ENCODE measurements at regions not wholly inside any gene's neighbourhood (a gene's known extent, or its start where the extent isn't known, plus 50 kb on each side); places are given as distances from the start of the nearest gene placed in this dataset.

- Histone ChIP-seq H3K27ac (ENCODE audit: low read depth, low read length) (no peak overlapping the region), H3K36me3 (ENCODE audit: control insufficient read depth, insufficient read depth, low read length) (no peaks in the 10 kb centered on the region), H3K4me3 (ENCODE audit: low read depth, low read length) (no peak overlapping the region), H3K27me3 (ENCODE audit: control insufficient read depth, insufficient read depth, low read length) (no peaks in the 10 kb centered on the region), H3K4me1 (ENCODE audit: control insufficient read depth, insufficient read depth, low read length) (no peaks in the 10 kb centered on the region), H3K9ac (ENCODE audit: low read length) (no peak overlapping the region), H3K9me3 (ENCODE audit: control insufficient read depth, insufficient read depth, low read depth, low read length) (no peaks in the 10 kb centered on the region)
Measured at GRCh38 chr14:46300765-46301164, 350.8 kb downstream of the RPL10L start.

- H3K27ac ChIP-seq (ENCODE audit: low read depth, low read length) = no peak overlapping the region
Measured at GRCh38 chr14:46290706-46291105, 360.9 kb downstream of the RPL10L start.

GRCh38 chr14:46279776-46280175 lies 371.8 kb downstream of the RPL10L start:
- H3K27ac ChIP-seq (ENCODE audit: low read depth, low read length) = no peak overlapping the region
- no peak overlapping the region for H3K4me3 ChIP-seq (ENCODE audit: low read depth, low read length)
- H3K9ac ChIP-seq (ENCODE audit: low read length) = no peak overlapping the region
- no peaks in the 10 kb centered on the region for H3K27me3 ChIP-seq (ENCODE audit: control insufficient read depth, insufficient read depth, low read length)
- no peaks in the 10 kb centered on the region for H3K36me3 ChIP-seq (ENCODE audit: control insufficient read depth, insufficient read depth, low read length)
- H3K4me1 ChIP-seq (ENCODE audit: control insufficient read depth, insufficient read depth, low read length) = no peaks in the 10 kb centered on the region; the same call in 1 of the 2 replicates
- no peaks in the 10 kb centered on the region for H3K9me3 ChIP-seq (ENCODE audit: control insufficient read depth, insufficient read depth, low read depth, low read length)

More at GRCh38 chr14:46290706-46291105, 360.9 kb downstream of the RPL10L start:
- Histone ChIP-seq H3K36me3 (ENCODE audit: control insufficient read depth, insufficient read depth, low read length) (no peaks in the 10 kb centered on the region), H3K9me3 (ENCODE audit: control insufficient read depth, insufficient read depth, low read depth, low read length) (peaks cover 3% of the 10 kb centered on the region; the same call in 1 of the 2 replicates), H3K4me1 (ENCODE audit: control insufficient read depth, insufficient read depth, low read length) (no peaks in the 10 kb centered on the region), H3K9ac (ENCODE audit: low read length) (no peak overlapping the region), H3K27me3 (ENCODE audit: control insufficient read depth, insufficient read depth, low read length) (no peaks in the 10 kb centered on the region), H3K4me3 (ENCODE audit: low read depth, low read length) (no peak overlapping the region)

- Histone ChIP-seq H3K9me3 (ENCODE audit: control insufficient read depth, insufficient read depth, low read depth, low read length) (no peaks in the 10 kb centered on the region), H3K9ac (ENCODE audit: low read length) (no peak overlapping the region), H3K4me3 (ENCODE audit: low read depth, low read length) (no peak overlapping the region), H3K36me3 (ENCODE audit: control insufficient read depth, insufficient read depth, low read length) (no peaks in the 10 kb centered on the region), H3K27me3 (ENCODE audit: control insufficient read depth, insufficient read depth, low read length) (no peaks in the 10 kb centered on the region), H3K4me1 (ENCODE audit: control insufficient read depth, insufficient read depth, low read length) (no peaks in the 10 kb centered on the region; the same call in 1 of the 2 replicates), H3K27ac (ENCODE audit: low read depth, low read length) (no peak overlapping the region)
Measured at GRCh38 chr14:46279327-46279726, 372.3 kb downstream of the RPL10L start.

GRCh38 chr14:46259536-46259935 lies 392.0 kb downstream of the RPL10L start:
- H3K27me3 ChIP-seq (ENCODE audit: control insufficient read depth, insufficient read depth, low read length) = no peaks in the 10 kb centered on the region
- no peak overlapping the region for H3K4me3 ChIP-seq (ENCODE audit: low read depth, low read length)
- no peak overlapping the region for H3K27ac ChIP-seq (ENCODE audit: low read depth, low read length)
- no peak overlapping the region for H3K9ac ChIP-seq (ENCODE audit: low read length)
- H3K36me3 ChIP-seq (ENCODE audit: control insufficient read depth, insufficient read depth, low read length) = no peaks in the 10 kb centered on the region
- peaks cover 1% of the 10 kb centered on the region; the same call in 1 of the 2 replicates for H3K9me3 ChIP-seq (ENCODE audit: control insufficient read depth, insufficient read depth, low read depth, low read length)
- H3K4me1 ChIP-seq (ENCODE audit: control insufficient read depth, insufficient read depth, low read length) = no peaks in the 10 kb centered on the region

GRCh38 chr14:46256381-46256780 lies 395.2 kb downstream of the RPL10L start:
- Histone ChIP-seq H3K27me3 (ENCODE audit: control insufficient read depth, insufficient read depth, low read length) (no peaks in the 10 kb centered on the region), H3K4me1 (ENCODE audit: control insufficient read depth, insufficient read depth, low read length) (no peaks in the 10 kb centered on the region), H3K4me3 (ENCODE audit: low read depth, low read length) (no peak overlapping the region), H3K36me3 (ENCODE audit: control insufficient read depth, insufficient read depth, low read length) (no peaks in the 10 kb centered on the region), H3K9me3 (ENCODE audit: control insufficient read depth, insufficient read depth, low read depth, low read length) (peaks cover 5% of the 10 kb centered on the region; the same call in 1 of the 2 replicates), H3K9ac (ENCODE audit: low read length) (no peak overlapping the region), H3K27ac (ENCODE audit: low read depth, low read length) (no peak overlapping the region)

- H3K9me3 ChIP-seq (ENCODE audit: control insufficient read depth, insufficient read depth, low read depth, low read length) = peaks cover 5% of the 10 kb centered on the region; the same call in 1 of the 2 replicates
- H3K9ac ChIP-seq (ENCODE audit: low read length) = no peak overlapping the region
- H3K4me1 ChIP-seq (ENCODE audit: control insufficient read depth, insufficient read depth, low read length) = no peaks in the 10 kb centered on the region
- no peak overlapping the region for H3K4me3 ChIP-seq (ENCODE audit: low read depth, low read length)
- no peaks in the 10 kb centered on the region for H3K27me3 ChIP-seq (ENCODE audit: control insufficient read depth, insufficient read depth, low read length)
- no peak overlapping the region for H3K27ac ChIP-seq (ENCODE audit: low read depth, low read length)
- H3K36me3 ChIP-seq (ENCODE audit: control insufficient read depth, insufficient read depth, low read length) = no peaks in the 10 kb centered on the region
Measured at GRCh38 chr14:46250113-46250703, 401.4 kb downstream of the RPL10L start.

- H3K9me3 ChIP-seq (ENCODE audit: control insufficient read depth, insufficient read depth, low read depth, low read length) = no peaks in the 10 kb centered on the region
- H3K9ac ChIP-seq (ENCODE audit: low read length) = no peak overlapping the region
- no peak overlapping the region for H3K27ac ChIP-seq (ENCODE audit: low read depth, low read length)
- H3K36me3 ChIP-seq (ENCODE audit: control insufficient read depth, insufficient read depth, low read length) = no peaks in the 10 kb centered on the region
- no peaks in the 10 kb centered on the region for H3K4me1 ChIP-seq (ENCODE audit: control insufficient read depth, insufficient read depth, low read length)
- H3K4me3 ChIP-seq (ENCODE audit: low read depth, low read length) = no peak overlapping the region
- H3K27me3 ChIP-seq (ENCODE audit: control insufficient read depth, insufficient read depth, low read length) = no peaks in the 10 kb centered on the region
Measured at GRCh38 chr14:46248001-46248630, 403.5 kb downstream of the RPL10L start.

- Histone ChIP-seq H3K9ac (ENCODE audit: low read length) (no peak overlapping the region), H3K27me3 (ENCODE audit: control insufficient read depth, insufficient read depth, low read length) (no peaks in the 10 kb centered on the region), H3K4me3 (ENCODE audit: low read depth, low read length) (no peak overlapping the region), H3K27ac (ENCODE audit: low read depth, low read length) (no peak overlapping the region), H3K4me1 (ENCODE audit: control insufficient read depth, insufficient read depth, low read length) (no peaks in the 10 kb centered on the region), H3K9me3 (ENCODE audit: control insufficient read depth, insufficient read depth, low read depth, low read length) (no peaks in the 10 kb centered on the region), H3K36me3 (ENCODE audit: control insufficient read depth, insufficient read depth, low read length) (no peaks in the 10 kb centered on the region)
Measured at GRCh38 chr14:46245276-46245675, 406.3 kb downstream of the RPL10L start.

GRCh38 chr14:46233786-46234185 lies 417.8 kb downstream of the RPL10L start:
- H3K4me3 ChIP-seq (ENCODE audit: low read depth, low read length) = no peak overlapping the region
- H3K27me3 ChIP-seq (ENCODE audit: control insufficient read depth, insufficient read depth, low read length) = no peaks in the 10 kb centered on the region
- H3K36me3 ChIP-seq (ENCODE audit: control insufficient read depth, insufficient read depth, low read length) = no peaks in the 10 kb centered on the region
- no peak overlapping the region for H3K27ac ChIP-seq (ENCODE audit: low read depth, low read length)
- no peaks in the 10 kb centered on the region for H3K4me1 ChIP-seq (ENCODE audit: control insufficient read depth, insufficient read depth, low read length)
- H3K9me3 ChIP-seq (ENCODE audit: control insufficient read depth, insufficient read depth, low read depth, low read length) = no peaks in the 10 kb centered on the region
- H3K9ac ChIP-seq (ENCODE audit: low read length) = no peak overlapping the region

- Histone ChIP-seq H3K27ac (ENCODE audit: low read depth, low read length) (no peak overlapping the region), H3K4me3 (ENCODE audit: low read depth, low read length) (no peak overlapping the region), H3K9me3 (ENCODE audit: control insufficient read depth, insufficient read depth, low read depth, low read length) (no peaks in the 10 kb centered on the region), H3K9ac (ENCODE audit: low read length) (no peak overlapping the region), H3K27me3 (ENCODE audit: control insufficient read depth, insufficient read depth, low read length) (no peaks in the 10 kb centered on the region), H3K36me3 (ENCODE audit: control insufficient read depth, insufficient read depth, low read length) (no peaks in the 10 kb centered on the region), H3K4me1 (ENCODE audit: control insufficient read depth, insufficient read depth, low read length) (no peaks in the 10 kb centered on the region)
Measured at GRCh38 chr14:46230540-46230939, 421.0 kb downstream of the RPL10L start.
